ENCODE measurements at regions not wholly inside any gene's neighbourhood (a gene's known extent, or its start where the extent isn't known, plus 50 kb on each side); places are given as distances from the start of the nearest gene placed in this dataset.

DNA sequence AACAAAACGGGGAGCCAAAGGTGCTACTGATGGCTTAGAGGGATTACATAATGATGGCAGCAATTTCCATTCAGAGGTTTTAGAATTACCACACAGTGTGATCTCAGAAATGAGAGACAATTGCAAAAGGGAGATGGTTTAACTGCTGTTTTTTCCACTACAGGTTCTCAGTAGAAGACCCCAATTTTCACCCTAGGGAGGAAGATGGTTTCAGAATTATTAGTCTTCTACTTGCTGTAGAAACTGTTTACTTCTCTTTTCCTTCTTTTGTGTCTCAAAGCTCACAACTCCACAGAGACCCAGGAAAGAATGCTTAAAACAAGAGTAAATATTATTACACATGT is 226.5 kb downstream of the INHBA start:
- no peak for DNase-seq (ENCODE audit: low read depth)
- TF ChIP-seq CTCF (IDR thresholded peaks at IDR 0.05; ENCODE audit: low read length, missing control alignments), result no peak
- H3K4me3 ChIP-seq (replicated peaks; ENCODE audit: low read depth, low read length), result no peak overlapping the region

DNA sequence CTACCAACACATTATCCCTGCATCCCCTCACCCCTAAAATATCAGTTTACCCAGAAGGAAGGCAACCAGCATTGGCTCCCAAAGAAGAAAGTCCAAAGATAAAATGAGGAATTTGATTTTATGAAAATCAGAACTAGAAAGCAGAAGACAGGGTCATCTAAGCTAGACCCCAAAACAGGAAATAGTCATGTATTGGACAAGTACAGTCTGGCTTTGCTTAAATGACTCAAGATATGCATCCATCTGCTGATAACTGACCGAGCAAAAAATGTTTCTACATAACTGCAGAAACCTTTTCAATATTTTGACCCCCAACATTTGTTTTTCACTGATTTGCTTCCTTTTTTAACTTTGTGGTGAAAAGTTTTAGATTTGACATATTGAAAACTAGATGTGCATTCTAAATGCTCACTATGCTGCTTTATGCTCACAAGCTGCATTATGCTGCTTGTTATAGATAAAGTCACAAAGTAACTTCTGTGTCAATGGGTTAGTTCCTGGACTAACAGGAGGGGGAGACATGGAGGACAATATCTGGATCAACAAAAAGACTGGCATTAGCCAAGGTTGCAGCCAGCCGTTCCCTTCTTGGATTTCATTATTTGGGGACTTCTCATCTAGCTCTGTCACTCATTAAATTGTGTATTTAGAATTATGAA is 227.0 kb downstream of the INHBA start:
- no peak overlapping the region for H3K4me3 ChIP-seq (replicated peaks; ENCODE audit: low read depth, low read length)
- TF ChIP-seq CTCF (IDR thresholded peaks at IDR 0.05; ENCODE audit: low read length, missing control alignments), result no peak
- no peak for DNase-seq (ENCODE audit: low read depth)

DNA sequence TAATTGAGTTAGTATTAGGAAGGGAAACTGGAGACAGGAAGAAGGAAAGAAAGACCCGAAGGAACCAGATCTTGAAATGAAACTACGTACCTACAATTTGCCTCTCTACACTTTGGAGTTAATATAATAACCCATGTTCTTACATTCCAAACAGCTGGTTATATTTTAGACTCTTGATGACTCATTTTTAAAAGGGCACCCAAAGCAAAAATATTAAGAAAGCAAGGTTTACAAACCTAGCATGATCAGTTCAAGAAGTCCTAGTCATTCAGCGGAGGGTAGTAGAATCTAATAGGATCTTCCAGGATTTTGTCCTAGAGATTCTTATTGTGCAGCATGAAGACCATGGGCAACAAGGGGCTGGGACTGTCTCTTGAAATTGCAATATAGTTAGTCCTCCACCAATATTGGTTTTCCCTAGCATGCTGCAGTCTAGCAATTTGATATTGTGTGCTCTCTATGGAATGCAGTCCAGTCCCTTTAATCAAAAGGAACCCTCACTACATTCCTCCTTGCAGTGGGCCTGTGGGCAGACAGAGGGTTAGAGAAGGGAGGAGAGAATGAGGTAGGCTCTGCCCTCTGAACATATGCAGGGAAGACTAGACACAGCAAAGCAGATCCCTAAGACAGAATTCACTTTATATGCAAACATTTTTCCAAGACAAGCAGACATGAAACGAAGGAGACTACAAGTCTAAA is 230.3 kb downstream of the INHBA start:
- TF ChIP-seq CTCF (IDR thresholded peaks at IDR 0.05; ENCODE audit: low read length, missing control alignments), result no peak
- DNase-seq (ENCODE audit: low read depth), result no peak
- no peak overlapping the region for H3K4me3 ChIP-seq (replicated peaks; ENCODE audit: low read depth, low read length)

DNA sequence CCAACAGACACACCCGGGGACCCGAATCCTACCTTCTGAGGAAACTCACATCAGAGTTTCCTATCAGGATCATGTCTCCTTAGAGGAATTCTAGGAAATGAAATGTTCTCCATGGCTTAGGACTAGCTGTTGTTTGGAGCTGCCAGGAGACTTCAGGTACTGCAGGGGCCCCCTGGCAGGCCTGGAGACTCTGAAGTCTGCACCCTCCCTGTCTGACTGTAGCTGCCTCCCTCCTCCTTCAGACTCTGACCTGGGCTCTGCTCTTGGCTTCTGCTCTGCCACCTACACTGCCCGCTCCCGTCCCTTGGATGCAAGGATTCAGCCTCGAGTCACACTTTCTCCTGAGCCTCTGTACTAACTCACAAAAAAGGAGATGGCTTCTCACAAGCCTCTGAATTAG is 232.8 kb downstream of the INHBA start:
- no peak for DNase-seq (ENCODE audit: low read depth)
- no peak overlapping the region for H3K4me3 ChIP-seq (replicated peaks; ENCODE audit: low read depth, low read length)
- no peak for TF ChIP-seq CTCF (IDR thresholded peaks at IDR 0.05; ENCODE audit: low read length, missing control alignments)

DNA sequence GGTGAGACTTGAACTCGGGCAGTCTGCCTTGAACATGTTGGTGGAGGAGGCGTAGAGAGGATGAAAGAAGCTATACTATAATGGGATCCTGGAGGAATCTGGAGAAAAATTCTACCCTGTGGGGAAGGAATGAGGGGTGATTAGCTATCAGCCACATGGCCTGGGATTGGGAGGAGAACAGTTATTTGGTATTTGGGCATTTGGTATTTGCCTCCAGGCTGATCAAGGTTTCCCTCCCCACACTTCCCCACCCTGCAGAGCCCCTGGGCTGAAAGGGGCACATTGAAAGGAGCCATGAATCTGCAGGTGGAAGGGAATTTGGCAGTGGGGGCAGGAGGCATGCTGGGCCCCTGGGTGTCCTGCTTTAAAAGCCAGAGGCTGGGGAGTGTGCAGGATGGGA is 235.3 kb downstream of the INHBA start:
- no peak for DNase-seq (ENCODE audit: low read depth)
- TF ChIP-seq CTCF (IDR thresholded peaks at IDR 0.05; ENCODE audit: low read length, missing control alignments), result no peak

GRCh38 chr7:41466760-41467384 is 236.0 kb downstream of the INHBA start:
- H3K4me3 ChIP-seq (replicated peaks; ENCODE audit: low read depth, low read length), result no peak overlapping the region
- TF ChIP-seq CTCF (IDR thresholded peaks at IDR 0.05; ENCODE audit: low read length, missing control alignments), result no peak
- no peak for DNase-seq (ENCODE audit: low read depth)

More for the DNA sequence above, 235.3 kb downstream of the INHBA start:
- H3K4me3 ChIP-seq (replicated peaks; ENCODE audit: low read depth, low read length), result no peak overlapping the region

Measured in fibroblast of pulmonary artery (primary cell).